HG03354 (cell line): ENCODE measurements at regions not wholly inside any gene's neighbourhood (a gene's known extent, or its start where the extent isn't known, plus 50 kb on each side); places are given as distances from the start of the nearest gene placed in this dataset.

ENCODE experiments used
- ATAC-seq: cut with Tn5 transposase; IDR thresholded peaks from one replicate; pipeline ENCODE4 v1.9.1; 2021; ENCODE audit warnings: mild to moderate bottlenecking; ENCODE audit not compliant: unreplicated experiment, poor library complexity, severe bottlenecking

GRCh38 chr18:22467760-22468553 is 50.2 kb upstream of the CTAGE1 start:
- no peak for ATAC-seq

- ATAC-seq: no peak
Observed at GRCh38 chr18:22468554-22468891, 50.8 kb upstream of the CTAGE1 start.

- no peak for ATAC-seq
Observed at GRCh38 chr18:22469061-22469734, 51.5 kb upstream of the CTAGE1 start.

- ATAC-seq: no peak
Observed at GRCh38 chr18:22469926-22470247, 52.2 kb upstream of the CTAGE1 start.

- ATAC-seq: no peak
Observed at GRCh38 chr18:22470248-22471235, 52.8 kb upstream of the CTAGE1 start.

- no peak for ATAC-seq
Observed at GRCh38 chr18:22471546-22472131, 53.9 kb upstream of the CTAGE1 start.

GRCh38 chr18:22473366-22473765 is 55.7 kb upstream of the CTAGE1 start:
- no peak for ATAC-seq

GRCh38 chr18:22475426-22476100 is 57.8 kb upstream of the CTAGE1 start:
- no peak for ATAC-seq

- ATAC-seq: no peak
Observed at GRCh38 chr18:22477222-22477621, 59.5 kb upstream of the CTAGE1 start.

GRCh38 chr18:22482948-22483347 is 65.2 kb upstream of the CTAGE1 start:
- ATAC-seq: no peak

GRCh38 chr18:22483407-22483806 is 65.7 kb upstream of the CTAGE1 start:
- ATAC-seq: no peak

GRCh38 chr18:22484471-22484870 is 66.8 kb upstream of the CTAGE1 start:
- ATAC-seq: no peak

GRCh38 chr18:22485808-22486244 is 68.1 kb upstream of the CTAGE1 start:
- ATAC-seq: no peak

GRCh38 chr18:22486667-22487066 is 69.0 kb upstream of the CTAGE1 start:
- no peak for ATAC-seq

- no peak for ATAC-seq
Observed at GRCh38 chr18:22488554-22488953, 70.8 kb upstream of the CTAGE1 start.

GRCh38 chr18:22489704-22490103 is 72.0 kb upstream of the CTAGE1 start:
- no peak for ATAC-seq

GRCh38 chr18:22490429-22490846 is 72.7 kb upstream of the CTAGE1 start:
- no peak for ATAC-seq

GRCh38 chr18:22493255-22493654 is 75.5 kb upstream of the CTAGE1 start:
- no peak for ATAC-seq

- no peak for ATAC-seq
Observed at GRCh38 chr18:22493940-22494339, 76.2 kb upstream of the CTAGE1 start.
